Pancreas (tissue), 10 donors: ENCODE measurements at regions not wholly inside any gene's neighbourhood (a gene's known extent, or its start where the extent isn't known, plus 50 kb on each side); places are given as distances from the start of the nearest gene placed in this dataset.

Source experiments
- ATAC-seq, 4 donors: fragments of 200-7000 bp; cut with Tn5 transposase; one replicate each; pipeline versions ENCODE4 v1.8.0 to v1.9.1; 2020; ENCODE audit warnings: mild to moderate bottlenecking in 4 of 4, moderate library complexity in 4 of 4
- DNase-seq, 6 donors: peaks; one replicate each; pipeline ENCODE4 v3.0.0-alpha.2; 2020
- FAIRE-seq: peaks from 2 replicates; lab custom pipeline; 2012; peaks lifted over from hg19 to GRCh38; lab: Jason Lieb, UNC
- H3K27ac ChIP-seq, 4 donors: fragments of 200-600 bp; sonication (generic); 1 replicate in 3 of 4; 2 replicates in 1 of 4; pipeline versions ENCODE4 v1.5.0 to v1.8.0; 2020
- H3K27me3 ChIP-seq, 4 donors: fragments of 200-600 bp; one replicate each; pipeline ENCODE4 v1.8.0; 2021
- H3K36me3 ChIP-seq, 3 donors: fragments of 200-600 bp; sonication (generic) in 1 of 3; one replicate each; pipeline versions ENCODE4 v1.5.0 to v1.8.0; 2020 to 2021
- H3K4me1 ChIP-seq, 3 donors: fragments of 200-600 bp; one replicate each; pipeline ENCODE4 v1.8.0; 2021
- H3K4me3 ChIP-seq, 4 donors: fragments of 200-600 bp; sonication (generic) in 2 of 4; one replicate each; pipeline versions ENCODE4 v1.5.0 to v1.8.0; 2020 to 2021
- H3K9me3 ChIP-seq, 4 donors: fragments of 200-600 bp; one replicate each; pipeline ENCODE4 v1.8.0; 2021
- CTCF ChIP-seq, 4 donors: fragments of 200-600 bp; sonication (generic) in 3 of 4; IDR thresholded peaks; one replicate each; pipeline versions ENCODE4 v1.5.0 to v1.8.0; 2021; ENCODE audit warnings: antibody characterized with exemption in 4 of 4
- WGBS, 2 donors: extraction: QIAGEN DNeasy Blood & Tissue Kit; methylation state at CpG; one replicate each; pipeline ENCODE4 v1.1.7; 2013; 5-methylcytosine and 5-hydroxymethylcytosine counted together
- intact Hi-C, 3 donors: fragments of 100-400 bp; cut with DNase I; formaldehyde crosslinking; loops; one replicate each; pipeline versions ENCODE4 v1.11.1 to v1.14.2; 2022
- donor health status: healthy with polysubstance abuse.
- donor health status: DM: no; HTN: no; CAD: no; lungs with moderate emphysema.
- donor health status: DM: no; HTN: no; CAD: no.
- donor health status: control.
- donor health status: control.
- donor health status: Bipolar disorder and iron deficiency.
- donor health status: DM: yes; HTN: yes; CAD: no.
- donor health status: DM: no; HTN: no; CAD: no.
- donor health status: DM: no; HTN: no; CAD: no.
- donor health status: DM: yes; HTN: yes; CAD: no.

- Histone ChIP-seq H3K4me3 (no peak overlapping the region), H3K9me3 (no peaks in the 10 kb centered on the region), H3K27me3 (no peaks in the 10 kb centered on the region), H3K36me3 (no peaks in the 10 kb centered on the region), H3K4me1 (no peaks in the 10 kb centered on the region), H3K27ac (no peak overlapping the region)
- no peak for DNase-seq
- no peak for TF ChIP-seq CTCF (IDR thresholded peaks at IDR 0.05)
- no peak for FAIRE-seq
- ATAC-seq, result no peak
- intact Hi-C loops, result no loop called here
- WGBS, 2 donors, result 49 to 56% methylated on average over 5 of the region's 5 CpGs
Measured at GRCh38 chr5:155408465-155408864, 394.9 kb downstream of the KIF4B start.

- ATAC-seq, result no peak
- WGBS, 2 donors, result 41 to 49% methylated on average over 1 of the region's 1 CpG
- Histone ChIP-seq H3K4me1 (no peaks in the 10 kb centered on the region), H3K9me3 (no peaks in the 10 kb centered on the region), H3K27ac (no peak overlapping the region), H3K36me3 (no peaks in the 10 kb centered on the region), H3K4me3 (no peak overlapping the region), H3K27me3 (no peaks in the 10 kb centered on the region)
- TF ChIP-seq CTCF (IDR thresholded peaks at IDR 0.05), result no peak
- DNase-seq, result no peak
- intact Hi-C loops, result no loop called here
- FAIRE-seq, result no peak
Measured at GRCh38 chr5:155416765-155417164, 403.2 kb downstream of the KIF4B start.

- FAIRE-seq (no peak), DNase-seq (no peak), ATAC-seq (no peak)
- H3K27ac ChIP-seq, result no peak overlapping the region
- no peaks in the 10 kb centered on the region for H3K27me3 ChIP-seq
- H3K36me3 ChIP-seq, result no peaks in the 10 kb centered on the region
- H3K4me3 ChIP-seq, result no peak overlapping the region
- WGBS, 2 donors, result 22 to 24% methylated on average over 5 of the region's 5 CpGs
- intact Hi-C loops, result no loop called here
- H3K9me3 ChIP-seq, result no peaks in the 10 kb centered on the region
- H3K4me1 ChIP-seq, result no peaks in the 10 kb centered on the region
- no peak for TF ChIP-seq CTCF (IDR thresholded peaks at IDR 0.05)
Measured at GRCh38 chr5:155418960-155419579, 405.5 kb downstream of the KIF4B start.

GRCh38 chr5:155430192-155430591 is 416.6 kb downstream of the KIF4B start:
- 83 to 85% methylated on average over 4 of the region's 4 CpGs for WGBS, 2 donors
- no peak for DNase-seq
- intact Hi-C loops, result no loop called here
- no peaks in the 10 kb centered on the region for H3K4me1 ChIP-seq
- no peaks in the 10 kb centered on the region for H3K36me3 ChIP-seq
- H3K9me3 ChIP-seq, result no peaks in the 10 kb centered on the region
- no peak for ATAC-seq
- H3K4me3 ChIP-seq, result no peak overlapping the region
- FAIRE-seq, result no peak
- no peak for TF ChIP-seq CTCF (IDR thresholded peaks at IDR 0.05)
- H3K27ac ChIP-seq, result no peak overlapping the region
- no peaks in the 10 kb centered on the region for H3K27me3 ChIP-seq

GRCh38 chr5:155434267-155434666 is 420.7 kb downstream of the KIF4B start:
- DNase-seq, result no peak
- intact Hi-C loops, result no loop called here
- ATAC-seq, result no peak

More at GRCh38 chr5:155434267-155434666, 420.7 kb downstream of the KIF4B start:
- Histone ChIP-seq H3K36me3 (no peaks in the 10 kb centered on the region), H3K4me3 (no peak overlapping the region), H3K9me3 (no peaks in the 10 kb centered on the region), H3K27me3 (no peaks in the 10 kb centered on the region), H3K4me1 (no peaks in the 10 kb centered on the region), H3K27ac (no peak overlapping the region)
- TF ChIP-seq CTCF (IDR thresholded peaks at IDR 0.05), result no peak
- no peak for FAIRE-seq
- 35 to 45% methylated on average over 1 of the region's 1 CpG for WGBS, 2 donors
